GM13977 (cell line): ENCODE measurements at regions not wholly inside any gene's neighbourhood (a gene's known extent, or its start where the extent isn't known, plus 50 kb on each side); places are given as distances from the start of the nearest gene placed in this dataset.

ENCODE experiments used
- DNase-seq: peaks from one replicate; pipeline ENCODE4 v3.0.0; 2012; ENCODE audit warnings: low spot score
- in situ Hi-C: fragments of 300-500 bp; cut with MboI; formaldehyde crosslinking; loops from one replicate; pipeline ENCODE4 v1.12.0; 2022; ENCODE audit warnings: low sequenced_read_pairs, low pct_unique_long_range_greater_than_20kb, mixed read lengths, inconsistent platforms; ENCODE audit not compliant: unreplicated experiment
- TF ChIP-seq, protein P1 (sequence below): IDR thresholded peaks from 2 replicates; pipeline ENCODE4 v1.5.1; 2012; ENCODE audit warnings: mild to moderate bottlenecking, control low read depth; ENCODE audit not compliant: insufficient read depth; ENCODE audit errors: extremely low read depth, missing control alignments

DNA sequence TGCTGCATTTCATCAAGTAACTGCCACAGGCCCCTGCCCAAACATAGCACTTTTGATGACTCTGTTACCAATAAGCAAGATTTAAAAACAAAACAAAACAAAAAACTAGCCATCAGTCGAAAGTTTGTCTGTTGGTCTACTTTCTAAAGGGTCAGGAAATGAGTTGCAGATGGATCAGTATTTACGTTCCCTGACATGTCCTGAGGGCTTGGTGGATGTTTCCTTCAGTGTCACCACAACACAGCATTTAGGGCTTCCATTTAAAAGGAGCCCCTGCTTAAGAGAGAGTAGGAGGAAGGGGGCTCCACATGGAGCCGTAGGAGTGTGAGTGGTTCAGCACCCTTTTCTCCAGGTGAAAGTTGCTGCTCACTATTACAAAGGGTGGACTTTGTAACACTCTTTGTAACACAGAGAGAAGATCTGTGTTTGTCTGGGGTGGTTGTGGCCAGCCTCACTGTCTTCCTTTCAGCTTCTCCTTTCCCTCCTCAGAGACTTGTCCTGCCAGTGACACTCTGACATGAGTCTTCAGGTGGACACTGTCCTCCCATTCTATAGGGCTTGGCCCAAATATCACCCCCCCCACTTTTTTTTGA lies 167.5 kb upstream of the PDE5A start:
- in situ Hi-C loops: no loop called here
- no peak for DNase-seq
- TF ChIP-seq, protein P1, sequence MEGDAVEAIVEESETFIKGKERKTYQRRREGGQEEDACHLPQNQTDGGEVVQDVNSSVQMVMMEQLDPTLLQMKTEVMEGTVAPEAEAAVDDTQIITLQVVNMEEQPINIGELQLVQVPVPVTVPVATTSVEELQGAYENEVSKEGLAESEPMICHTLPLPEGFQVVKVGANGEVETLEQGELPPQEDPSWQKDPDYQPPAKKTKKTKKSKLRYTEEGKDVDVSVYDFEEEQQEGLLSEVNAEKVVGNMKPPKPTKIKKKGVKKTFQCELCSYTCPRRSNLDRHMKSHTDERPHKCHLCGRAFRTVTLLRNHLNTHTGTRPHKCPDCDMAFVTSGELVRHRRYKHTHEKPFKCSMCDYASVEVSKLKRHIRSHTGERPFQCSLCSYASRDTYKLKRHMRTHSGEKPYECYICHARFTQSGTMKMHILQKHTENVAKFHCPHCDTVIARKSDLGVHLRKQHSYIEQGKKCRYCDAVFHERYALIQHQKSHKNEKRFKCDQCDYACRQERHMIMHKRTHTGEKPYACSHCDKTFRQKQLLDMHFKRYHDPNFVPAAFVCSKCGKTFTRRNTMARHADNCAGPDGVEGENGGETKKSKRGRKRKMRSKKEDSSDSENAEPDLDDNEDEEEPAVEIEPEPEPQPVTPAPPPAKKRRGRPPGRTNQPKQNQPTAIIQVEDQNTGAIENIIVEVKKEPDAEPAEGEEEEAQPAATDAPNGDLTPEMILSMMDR: no peak

GRCh38 chr4:119794681-119795080 lies 166.1 kb upstream of the PDE5A start:
- no peak for DNase-seq
- in situ Hi-C loops: no loop called here
- TF ChIP-seq, protein P1: no peak

GRCh38 chr4:119794113-119794512 lies 165.5 kb upstream of the PDE5A start:
- DNase-seq: no peak
- TF ChIP-seq, protein P1: no peak
- in situ Hi-C loops: no loop called here

- no peak for DNase-seq
- TF ChIP-seq, protein P1: no peak
- in situ Hi-C loops: no loop called here
These were observed 160.0 kb upstream of the PDE5A start for GRCh38 chr4:119788349-119789266.

GRCh38 chr4:119785963-119786362 lies 157.4 kb upstream of the PDE5A start:
- TF ChIP-seq, protein P1: peak; percentile 26
- in situ Hi-C loops: no loop called here

GRCh38 chr4:119783189-119783983 lies 154.8 kb upstream of the PDE5A start:
- in situ Hi-C loops: no loop called here
- TF ChIP-seq, protein P1: no peak
- DNase-seq: no peak

More at GRCh38 chr4:119785963-119786362, 157.4 kb upstream of the PDE5A start:
- DNase-seq: no peak
